ENCODE measurements at regions not wholly inside any gene's neighbourhood (a gene's known extent, or its start where the extent isn't known, plus 50 kb on each side); places are given as distances from the start of the nearest gene placed in this dataset.

- DNase-seq, result no peak
- Mint-ChIP-seq H3K4me1 (ENCODE audit: low read depth, unreplicated experiment) (no peaks in the 10 kb centered on the region), H3K4me3 (ENCODE audit: unreplicated experiment) (no peak overlapping the region), H3K36me3 (ENCODE audit: unreplicated experiment) (peaks cover 14% of the 10 kb centered on the region), H3K27me3 (ENCODE audit: unreplicated experiment) (peaks cover 4% of the 10 kb centered on the region), H3K27ac (ENCODE audit: unreplicated experiment) (no peak overlapping the region), H3K9me3 (ENCODE audit: unreplicated experiment) (peaks cover 2% of the 10 kb centered on the region)
- no peak for TF ChIP-seq CTCF (IDR thresholded peaks at IDR 0.05; ENCODE audit: partially characterized antibody, unreplicated experiment)
Measured at GRCh38 chr10:78248651-78249464, 215.2 kb downstream of the RPS24 start.

GRCh38 chr10:78249690-78250089, 216.0 kb downstream of the RPS24 start:
- no peak for DNase-seq
- H3K4me3 Mint-ChIP-seq (ENCODE audit: unreplicated experiment), result no peak overlapping the region
- peaks cover 7% of the 10 kb centered on the region for H3K27me3 Mint-ChIP-seq (ENCODE audit: unreplicated experiment)
- no peaks in the 10 kb centered on the region for H3K4me1 Mint-ChIP-seq (ENCODE audit: low read depth, unreplicated experiment)
- no peak for TF ChIP-seq CTCF (IDR thresholded peaks at IDR 0.05; ENCODE audit: partially characterized antibody, unreplicated experiment)
- no peak overlapping the region for H3K27ac Mint-ChIP-seq (ENCODE audit: unreplicated experiment)
- peaks cover 11% of the 10 kb centered on the region for H3K36me3 Mint-ChIP-seq (ENCODE audit: unreplicated experiment)
- H3K9me3 Mint-ChIP-seq (ENCODE audit: unreplicated experiment), result peaks cover 2% of the 10 kb centered on the region

- peaks cover 4% of the 10 kb centered on the region for H3K9me3 Mint-ChIP-seq (ENCODE audit: unreplicated experiment)
- no peak for DNase-seq
- H3K27me3 Mint-ChIP-seq (ENCODE audit: unreplicated experiment), result peaks cover 7% of the 10 kb centered on the region
- no peak for TF ChIP-seq CTCF (IDR thresholded peaks at IDR 0.05; ENCODE audit: partially characterized antibody, unreplicated experiment)
- peaks cover 3% of the 10 kb centered on the region for H3K36me3 Mint-ChIP-seq (ENCODE audit: unreplicated experiment)
- no peak overlapping the region for H3K4me3 Mint-ChIP-seq (ENCODE audit: unreplicated experiment)
- no peaks in the 10 kb centered on the region for H3K4me1 Mint-ChIP-seq (ENCODE audit: low read depth, unreplicated experiment)
- no peak overlapping the region for H3K27ac Mint-ChIP-seq (ENCODE audit: unreplicated experiment)
Measured at GRCh38 chr10:78250313-78251015, 216.8 kb downstream of the RPS24 start.

GRCh38 chr10:78251016-78251385, 217.3 kb downstream of the RPS24 start:
- Mint-ChIP-seq H3K27ac (ENCODE audit: unreplicated experiment) (no peak overlapping the region), H3K9me3 (ENCODE audit: unreplicated experiment) (peaks cover 6% of the 10 kb centered on the region), H3K4me3 (ENCODE audit: unreplicated experiment) (no peak overlapping the region), H3K4me1 (ENCODE audit: low read depth, unreplicated experiment) (no peaks in the 10 kb centered on the region), H3K36me3 (ENCODE audit: unreplicated experiment) (no peaks in the 10 kb centered on the region), H3K27me3 (ENCODE audit: unreplicated experiment) (peaks cover 7% of the 10 kb centered on the region)
- DNase-seq, result no peak
- no peak for TF ChIP-seq CTCF (IDR thresholded peaks at IDR 0.05; ENCODE audit: partially characterized antibody, unreplicated experiment)

GRCh38 chr10:78252286-78252685, 218.6 kb downstream of the RPS24 start:
- Mint-ChIP-seq H3K27ac (ENCODE audit: unreplicated experiment) (no peak overlapping the region), H3K4me3 (ENCODE audit: unreplicated experiment) (no peak overlapping the region), H3K9me3 (ENCODE audit: unreplicated experiment) (peaks cover 4% of the 10 kb centered on the region), H3K27me3 (ENCODE audit: unreplicated experiment) (peaks cover 7% of the 10 kb centered on the region), H3K36me3 (ENCODE audit: unreplicated experiment) (no peaks in the 10 kb centered on the region), H3K4me1 (ENCODE audit: low read depth, unreplicated experiment) (peaks cover 3% of the 10 kb centered on the region)
- no peak for DNase-seq
- TF ChIP-seq CTCF (IDR thresholded peaks at IDR 0.05; ENCODE audit: partially characterized antibody, unreplicated experiment), result no peak
